ENCODE measurements at regions not wholly inside any gene's neighbourhood (a gene's known extent, or its start where the extent isn't known, plus 50 kb on each side); places are given as distances from the start of the nearest gene placed in this dataset.
A peak's percentile ranks its signal among the peaks of the same experiment; 100 is the strongest.

DNA sequence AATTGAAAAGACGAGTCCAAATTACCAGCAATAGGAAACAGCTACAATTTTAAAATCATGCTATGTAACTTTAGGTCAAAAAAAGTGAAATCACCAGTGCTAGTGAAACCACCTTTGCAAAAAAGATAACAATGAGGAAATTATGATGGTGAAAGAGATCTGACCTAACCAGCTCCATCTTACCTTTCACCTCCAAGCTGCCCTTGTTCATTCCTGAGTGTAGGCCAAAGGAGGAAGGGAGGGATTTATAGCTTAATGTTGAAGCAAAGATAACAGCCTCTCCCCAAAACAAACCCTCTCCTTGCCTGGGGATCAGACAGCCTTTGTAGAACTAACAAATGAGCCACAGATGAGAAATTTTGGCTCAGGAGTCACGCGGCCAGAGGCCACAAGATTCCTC, 83.2 kb upstream of the EIF5 start:
- DNase-seq (ENCODE audit: low spot score): no peak

DNA sequence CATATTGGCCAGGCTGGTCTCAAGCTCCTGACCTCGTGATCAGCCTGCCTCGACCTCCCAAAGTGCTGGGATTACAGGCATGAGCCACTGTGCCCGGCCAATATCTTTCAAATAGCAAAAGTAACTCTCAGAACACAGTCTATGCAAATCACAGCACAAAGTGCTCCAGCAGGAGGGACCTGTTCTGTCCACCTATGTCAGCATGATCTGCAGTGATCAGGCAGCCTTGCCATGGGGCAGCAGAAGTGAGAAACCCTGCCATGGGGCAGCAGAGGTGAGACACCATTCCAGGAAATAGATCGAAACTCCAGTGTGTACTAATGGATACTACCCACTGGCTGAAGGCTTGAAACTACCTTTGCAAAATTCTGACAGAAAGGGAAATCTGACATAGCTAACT, 78.5 kb upstream of the EIF5 start:
- no peaks in the 10 kb centered on the region for H3K36me3 ChIP-seq (ENCODE audit: control insufficient read depth in 4 of 4, insufficient read depth in 3 of 4, low read depth in 1 of 4, low read length in 3 of 4)
- H3K4me1 ChIP-seq (ENCODE audit: control insufficient read depth in 4 of 4, insufficient read depth in 4 of 4, low read length in 3 of 4): peaks cover 3 to 20% (median 7%) of the 10 kb centered on the region in 4 donors
- peaks cover 0 to 3% (median 0%) of the 10 kb centered on the region in 4 donors for H3K9me3 ChIP-seq (ENCODE audit: control insufficient read depth in 4 of 4, low read length in 3 of 4)
- no peak for TF ChIP-seq HNF4G (IDR thresholded peaks at IDR 0.05)
- no peak for TF ChIP-seq EGR1 (IDR thresholded peaks at IDR 0.05; ENCODE audit: low read depth in 2 of 2)
- TF ChIP-seq, protein P1, sequence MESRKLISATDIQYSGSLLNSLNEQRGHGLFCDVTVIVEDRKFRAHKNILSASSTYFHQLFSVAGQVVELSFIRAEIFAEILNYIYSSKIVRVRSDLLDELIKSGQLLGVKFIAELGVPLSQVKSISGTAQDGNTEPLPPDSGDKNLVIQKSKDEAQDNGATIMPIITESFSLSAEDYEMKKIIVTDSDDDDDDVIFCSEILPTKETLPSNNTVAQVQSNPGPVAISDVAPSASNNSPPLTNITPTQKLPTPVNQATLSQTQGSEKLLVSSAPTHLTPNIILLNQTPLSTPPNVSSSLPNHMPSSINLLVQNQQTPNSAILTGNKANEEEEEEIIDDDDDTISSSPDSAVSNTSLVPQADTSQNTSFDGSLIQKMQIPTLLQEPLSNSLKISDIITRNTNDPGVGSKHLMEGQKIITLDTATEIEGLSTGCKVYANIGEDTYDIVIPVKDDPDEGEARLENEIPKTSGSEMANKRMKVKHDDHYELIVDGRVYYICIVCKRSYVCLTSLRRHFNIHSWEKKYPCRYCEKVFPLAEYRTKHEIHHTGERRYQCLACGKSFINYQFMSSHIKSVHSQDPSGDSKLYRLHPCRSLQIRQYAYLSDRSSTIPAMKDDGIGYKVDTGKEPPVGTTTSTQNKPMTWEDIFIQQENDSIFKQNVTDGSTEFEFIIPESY (IDR thresholded peaks at IDR 0.05): no peak
- no peak for TF ChIP-seq FOXA1 (IDR thresholded peaks at IDR 0.05)
- TF ChIP-seq TAF1 (conservative IDR thresholded peaks at IDR 0.05): no peak
- peak; percentile 73 for TF ChIP-seq YY1 (IDR thresholded peaks at IDR 0.05)
- TF ChIP-seq RXRA (IDR thresholded peaks at IDR 0.05): peak; percentile 7 to 53
- TF ChIP-seq, protein P2, sequence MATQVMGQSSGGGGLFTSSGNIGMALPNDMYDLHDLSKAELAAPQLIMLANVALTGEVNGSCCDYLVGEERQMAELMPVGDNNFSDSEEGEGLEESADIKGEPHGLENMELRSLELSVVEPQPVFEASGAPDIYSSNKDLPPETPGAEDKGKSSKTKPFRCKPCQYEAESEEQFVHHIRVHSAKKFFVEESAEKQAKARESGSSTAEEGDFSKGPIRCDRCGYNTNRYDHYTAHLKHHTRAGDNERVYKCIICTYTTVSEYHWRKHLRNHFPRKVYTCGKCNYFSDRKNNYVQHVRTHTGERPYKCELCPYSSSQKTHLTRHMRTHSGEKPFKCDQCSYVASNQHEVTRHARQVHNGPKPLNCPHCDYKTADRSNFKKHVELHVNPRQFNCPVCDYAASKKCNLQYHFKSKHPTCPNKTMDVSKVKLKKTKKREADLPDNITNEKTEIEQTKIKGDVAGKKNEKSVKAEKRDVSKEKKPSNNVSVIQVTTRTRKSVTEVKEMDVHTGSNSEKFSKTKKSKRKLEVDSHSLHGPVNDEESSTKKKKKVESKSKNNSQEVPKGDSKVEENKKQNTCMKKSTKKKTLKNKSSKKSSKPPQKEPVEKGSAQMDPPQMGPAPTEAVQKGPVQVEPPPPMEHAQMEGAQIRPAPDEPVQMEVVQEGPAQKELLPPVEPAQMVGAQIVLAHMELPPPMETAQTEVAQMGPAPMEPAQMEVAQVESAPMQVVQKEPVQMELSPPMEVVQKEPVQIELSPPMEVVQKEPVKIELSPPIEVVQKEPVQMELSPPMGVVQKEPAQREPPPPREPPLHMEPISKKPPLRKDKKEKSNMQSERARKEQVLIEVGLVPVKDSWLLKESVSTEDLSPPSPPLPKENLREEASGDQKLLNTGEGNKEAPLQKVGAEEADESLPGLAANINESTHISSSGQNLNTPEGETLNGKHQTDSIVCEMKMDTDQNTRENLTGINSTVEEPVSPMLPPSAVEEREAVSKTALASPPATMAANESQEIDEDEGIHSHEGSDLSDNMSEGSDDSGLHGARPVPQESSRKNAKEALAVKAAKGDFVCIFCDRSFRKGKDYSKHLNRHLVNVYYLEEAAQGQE (IDR thresholded peaks at IDR 0.05): no peak
- TF ChIP-seq, protein P3, sequence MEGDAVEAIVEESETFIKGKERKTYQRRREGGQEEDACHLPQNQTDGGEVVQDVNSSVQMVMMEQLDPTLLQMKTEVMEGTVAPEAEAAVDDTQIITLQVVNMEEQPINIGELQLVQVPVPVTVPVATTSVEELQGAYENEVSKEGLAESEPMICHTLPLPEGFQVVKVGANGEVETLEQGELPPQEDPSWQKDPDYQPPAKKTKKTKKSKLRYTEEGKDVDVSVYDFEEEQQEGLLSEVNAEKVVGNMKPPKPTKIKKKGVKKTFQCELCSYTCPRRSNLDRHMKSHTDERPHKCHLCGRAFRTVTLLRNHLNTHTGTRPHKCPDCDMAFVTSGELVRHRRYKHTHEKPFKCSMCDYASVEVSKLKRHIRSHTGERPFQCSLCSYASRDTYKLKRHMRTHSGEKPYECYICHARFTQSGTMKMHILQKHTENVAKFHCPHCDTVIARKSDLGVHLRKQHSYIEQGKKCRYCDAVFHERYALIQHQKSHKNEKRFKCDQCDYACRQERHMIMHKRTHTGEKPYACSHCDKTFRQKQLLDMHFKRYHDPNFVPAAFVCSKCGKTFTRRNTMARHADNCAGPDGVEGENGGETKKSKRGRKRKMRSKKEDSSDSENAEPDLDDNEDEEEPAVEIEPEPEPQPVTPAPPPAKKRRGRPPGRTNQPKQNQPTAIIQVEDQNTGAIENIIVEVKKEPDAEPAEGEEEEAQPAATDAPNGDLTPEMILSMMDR (IDR thresholded peaks at IDR 0.05; ENCODE audit: low read depth, low read length, missing input control): no peak
- no peak for TF ChIP-seq HNF4A (conservative IDR thresholded peaks at IDR 0.05)
- H3K4me3 ChIP-seq (ENCODE audit: low read depth in 1 of 3, low read length in 3 of 3): no peak overlapping the region
- no peak overlapping the region for H3K9ac ChIP-seq (ENCODE audit: low read depth in 1 of 2, low read length in 2 of 2)
- no peaks in the 10 kb centered on the region for H3K27me3 ChIP-seq (ENCODE audit: control insufficient read depth in 4 of 4, insufficient read depth in 4 of 4, low read length in 3 of 4)
- 57% methylated on average over 4 of the region's 4 CpGs for WGBS
- DNase-seq (ENCODE audit: low spot score): no peak
- peak overlapping the region in 1 of 2 donors; percentile 19 for H3K27ac ChIP-seq (ENCODE audit: low read depth in 1 of 2, low read length in 2 of 2)

More for the DNA sequence above, 83.2 kb upstream of the EIF5 start:
- Histone ChIP-seq H3K27me3 (ENCODE audit: control insufficient read depth in 4 of 4, insufficient read depth in 4 of 4, low read length in 3 of 4) (no peaks in the 10 kb centered on the region), H3K9me3 (ENCODE audit: control insufficient read depth in 4 of 4, low read length in 3 of 4) (no peaks in the 10 kb centered on the region), H3K4me1 (ENCODE audit: control insufficient read depth in 4 of 4, insufficient read depth in 4 of 4, low read length in 3 of 4) (peaks cover 0 to 16% (median 8%) of the 10 kb centered on the region in 4 donors), H3K4me3 (ENCODE audit: low read depth in 1 of 3, low read length in 3 of 3) (no peak overlapping the region), H3K36me3 (ENCODE audit: control insufficient read depth in 4 of 4, insufficient read depth in 3 of 4, low read depth in 1 of 4, low read length in 3 of 4) (no peaks in the 10 kb centered on the region), H3K27ac (ENCODE audit: low read depth in 1 of 2, low read length in 2 of 2) (no peak overlapping the region), H3K9ac (ENCODE audit: low read depth in 1 of 2, low read length in 2 of 2) (no peak overlapping the region)
- WGBS: 84% methylated on average over 3 of the region's 3 CpGs
- TF ChIP-seq HNF4A (conservative IDR thresholded peaks at IDR 0.05) (no peak), HNF4G (IDR thresholded peaks at IDR 0.05) (no peak), RAD21 (IDR thresholded peaks at IDR 0.05) (no peak), RXRA (IDR thresholded peaks at IDR 0.05) (no peak), EGR1 (IDR thresholded peaks at IDR 0.05; ENCODE audit: low read depth in 2 of 2) (no peak), FOXA2 (IDR thresholded peaks at IDR 0.05) (no peak), SP1 (IDR thresholded peaks at IDR 0.05) (no peak), FOXA1 (IDR thresholded peaks at IDR 0.05) (no peak), TAF1 (conservative IDR thresholded peaks at IDR 0.05) (no peak)
- TF ChIP-seq, protein P4, sequence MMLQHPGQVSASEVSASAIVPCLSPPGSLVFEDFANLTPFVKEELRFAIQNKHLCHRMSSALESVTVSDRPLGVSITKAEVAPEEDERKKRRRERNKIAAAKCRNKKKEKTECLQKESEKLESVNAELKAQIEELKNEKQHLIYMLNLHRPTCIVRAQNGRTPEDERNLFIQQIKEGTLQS (IDR thresholded peaks at IDR 0.05): no peak
- TF ChIP-seq, protein P2 (IDR thresholded peaks at IDR 0.05): no peak

Data from liver (tissue), 8 donors.